ENCODE measurements at regions not wholly inside any gene's neighbourhood (a gene's known extent, or its start where the extent isn't known, plus 50 kb on each side); places are given as distances from the start of the nearest gene placed in this dataset.
"Not testable (repeated sequence)": the region's sequence is repeated elsewhere in the genome, so short reads cannot be mapped to it uniquely, and the experiment has no call there.

- DNase-seq, result no peak
These were observed 132.3 kb downstream of the TINAG start for GRCh38 chr6:54440549-54440948.

- no peak for DNase-seq
These were observed 132.8 kb downstream of the TINAG start for GRCh38 chr6:54441020-54441419.

GRCh38 chr6:54441687-54442248, 133.5 kb downstream of the TINAG start:
- no peak for DNase-seq

GRCh38 chr6:54445207-54445606, 137.0 kb downstream of the TINAG start:
- DNase-seq, result no peak

GRCh38 chr6:54448617-54449016, 140.4 kb downstream of the TINAG start:
- no peak for DNase-seq

GRCh38 chr6:54451516-54451915, 143.3 kb downstream of the TINAG start:
- DNase-seq, result no peak

GRCh38 chr6:54463354-54464024, 155.2 kb downstream of the TINAG start:
- no peak for DNase-seq

GRCh38 chr6:54465649-54466300, 157.5 kb downstream of the TINAG start:
- DNase-seq, result no peak

GRCh38 chr6:54467384-54467783, 159.1 kb downstream of the TINAG start:
- no peak for DNase-seq

- no peak for DNase-seq
These were observed 165.1 kb downstream of the TINAG start for GRCh38 chr6:54473328-54473727.

GRCh38 chr6:54474898-54475297, 166.7 kb downstream of the TINAG start:
- no peak for DNase-seq

GRCh38 chr6:54481091-54481490, 172.8 kb downstream of the TINAG start:
- no peak for DNase-seq

GRCh38 chr6:54491431-54491830, 183.2 kb downstream of the TINAG start:
- DNase-seq, result no peak

- no peak for DNase-seq
These were observed 184.9 kb downstream of the TINAG start for GRCh38 chr6:54493138-54493537.

GRCh38 chr6:54503144-54503543, 194.9 kb downstream of the TINAG start:
- no peak for DNase-seq

- DNase-seq, result no peak
These were observed 206.8 kb downstream of the TINAG start for GRCh38 chr6:54515013-54515412.

GRCh38 chr6:54515713-54516112, 207.5 kb downstream of the TINAG start:
- no peak for DNase-seq

GRCh38 chr6:54516321-54516720, 208.1 kb downstream of the TINAG start:
- DNase-seq, result no peak

- no peak for DNase-seq
These were observed 210.9 kb downstream of the TINAG start for GRCh38 chr6:54519161-54519560.

GRCh38 chr6:54525731-54526130, 217.5 kb downstream of the TINAG start:
- DNase-seq, result no peak

GRCh38 chr6:54533567-54533966, 225.3 kb downstream of the TINAG start:
- DNase-seq, result no peak

- DNase-seq, result no peak
These were observed 227.3 kb downstream of the TINAG start for GRCh38 chr6:54535568-54535967.

- DNase-seq, result no peak
These were observed 233.3 kb downstream of the TINAG start for GRCh38 chr6:54541541-54541940.

GRCh38 chr6:54559136-54559535, 250.9 kb downstream of the TINAG start:
- no peak for DNase-seq

GRCh38 chr6:54564188-54564587, 255.9 kb downstream of the TINAG start:
- DNase-seq, result not testable (repeated sequence)

All from CD4-positive, alpha-beta T cell treated with Interleukin-17A for 1 hour (primary cell).